GM18909 (cell line): ENCODE measurements at regions not wholly inside any gene's neighbourhood (a gene's known extent, or its start where the extent isn't known, plus 50 kb on each side); places are given as distances from the start of the nearest gene placed in this dataset.

Source experiments
- ATAC-seq: cut with Tn5 transposase; IDR thresholded peaks from one replicate; pipeline ENCODE4 v1.9.1; 2021; ENCODE audit warnings: mild to moderate bottlenecking; ENCODE audit not compliant: unreplicated experiment, poor library complexity

- no peak for ATAC-seq
These were observed 100.3 kb upstream of the C1orf87 start for GRCh38 chr1:60173729-60174505.

- ATAC-seq: no peak
These were observed 99.4 kb upstream of the C1orf87 start for GRCh38 chr1:60173006-60173405.

DNA sequence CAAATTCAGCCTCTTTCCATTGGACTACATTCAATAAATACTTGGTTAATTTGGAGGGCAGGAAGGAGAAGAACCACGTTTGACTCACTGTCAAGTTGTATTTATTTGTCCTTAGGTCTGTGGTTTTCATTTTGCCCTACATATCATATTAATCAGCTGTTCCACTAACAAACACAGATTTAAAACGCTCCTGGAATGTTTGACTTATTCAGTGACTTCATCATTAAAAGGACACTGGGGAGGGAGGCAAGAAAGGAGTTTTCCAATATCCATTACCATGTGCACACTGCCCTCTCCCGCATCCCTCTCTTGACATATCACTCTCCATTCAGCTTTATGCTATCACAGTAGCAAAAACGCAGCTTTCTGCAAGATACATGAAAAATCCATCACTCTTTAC lies 98.2 kb upstream of the C1orf87 start:
- no peak for ATAC-seq

- no peak for ATAC-seq
These were observed 97.1 kb upstream of the C1orf87 start for GRCh38 chr1:60170709-60171108.

- ATAC-seq: no peak
These were observed 95.6 kb upstream of the C1orf87 start for GRCh38 chr1:60169206-60169605.

- ATAC-seq: no peak
These were observed 89.4 kb upstream of the C1orf87 start for GRCh38 chr1:60162936-60163335.

GRCh38 chr1:60160141-60160540 lies 86.6 kb upstream of the C1orf87 start:
- ATAC-seq: no peak

GRCh38 chr1:60156371-60156770 lies 82.8 kb upstream of the C1orf87 start:
- ATAC-seq: no peak

DNA sequence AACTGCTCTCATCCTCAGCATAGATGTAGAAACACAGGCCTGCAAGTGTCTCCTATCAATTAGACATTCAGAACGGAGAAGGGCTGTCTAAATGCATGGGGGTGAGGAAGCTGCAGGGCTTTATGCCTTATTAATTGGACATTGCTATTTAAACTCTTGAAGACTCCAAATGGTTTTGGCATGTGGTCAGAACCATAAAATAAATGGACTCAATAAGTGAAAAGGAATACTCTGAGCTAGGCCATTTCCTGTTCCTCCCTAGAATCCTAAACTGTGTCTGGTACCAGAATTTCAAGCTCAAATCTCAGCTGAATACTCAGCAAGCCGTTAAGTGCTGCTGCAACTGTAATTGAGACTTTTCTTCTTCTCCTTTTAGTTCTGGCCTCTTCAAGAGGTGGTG lies 80.4 kb upstream of the C1orf87 start:
- no peak for ATAC-seq

- ATAC-seq: no peak
These were observed 79.3 kb upstream of the C1orf87 start for GRCh38 chr1:60152891-60153290.

- ATAC-seq: no peak
These were observed 77.7 kb upstream of the C1orf87 start for GRCh38 chr1:60151311-60151710.

- no peak for ATAC-seq
These were observed 75.7 kb upstream of the C1orf87 start for GRCh38 chr1:60149251-60149650.

GRCh38 chr1:60146884-60147283 lies 73.3 kb upstream of the C1orf87 start:
- no peak for ATAC-seq

- no peak for ATAC-seq
These were observed 72.2 kb upstream of the C1orf87 start for GRCh38 chr1:60145771-60146170.

DNA sequence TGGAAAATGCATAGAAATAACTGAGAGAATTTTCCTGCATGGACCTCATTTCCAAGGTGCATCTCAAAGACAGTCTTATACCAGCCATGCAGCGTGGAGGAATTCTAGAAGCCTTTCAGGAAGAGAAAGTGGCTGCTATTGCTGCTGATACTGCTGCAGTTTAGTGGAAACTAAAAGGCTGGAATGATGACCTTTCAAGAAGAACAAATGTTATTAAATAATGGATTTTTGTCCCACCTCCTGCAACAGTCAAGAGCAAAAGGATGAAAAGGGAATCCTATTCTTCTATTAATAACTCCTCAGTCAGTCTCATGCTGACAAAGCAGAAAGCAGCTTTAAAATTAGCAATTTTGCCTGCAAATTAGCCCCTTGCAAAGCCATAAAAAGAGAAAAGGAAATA lies 68.2 kb upstream of the C1orf87 start:
- ATAC-seq: no peak

DNA sequence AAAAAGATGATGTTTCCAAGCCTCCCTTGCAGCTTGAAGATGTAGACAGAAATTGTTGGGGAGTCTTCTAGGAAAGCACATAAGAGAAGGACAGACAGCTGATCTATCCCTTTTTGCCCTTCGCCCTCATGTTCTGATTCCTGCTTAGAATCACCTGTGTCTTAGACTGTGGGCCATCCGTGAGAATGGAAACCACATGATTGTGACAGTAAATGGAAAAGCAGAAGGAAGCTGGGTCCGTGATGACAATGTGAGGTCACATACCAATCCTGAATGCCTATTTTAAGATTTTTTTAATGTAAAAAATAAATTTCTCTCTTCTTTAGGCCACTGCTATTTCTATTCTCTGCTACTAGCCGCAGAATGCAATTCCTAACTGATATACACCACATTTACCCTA lies 67.7 kb upstream of the C1orf87 start:
- no peak for ATAC-seq

DNA sequence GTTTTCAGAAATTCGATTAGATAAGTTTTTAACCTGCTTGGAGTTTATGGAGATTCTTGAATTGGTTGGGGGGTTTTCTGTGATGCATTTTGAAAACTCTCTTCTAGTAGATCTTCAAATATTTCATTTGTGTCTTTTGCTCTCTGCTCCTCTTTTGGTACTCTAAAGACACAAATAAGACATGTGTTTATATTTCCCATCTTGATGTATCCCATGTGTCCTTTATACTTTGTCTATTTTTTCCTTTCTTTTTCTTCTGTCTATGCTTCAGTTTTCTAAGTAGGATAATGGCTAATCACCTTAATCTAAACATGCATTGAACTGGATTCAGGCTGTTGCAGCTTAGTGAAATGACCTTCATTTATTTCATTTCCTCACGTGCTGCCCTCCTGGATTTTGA lies 63.8 kb upstream of the C1orf87 start:
- no peak for ATAC-seq

- ATAC-seq: no peak
These were observed 62.8 kb upstream of the C1orf87 start for GRCh38 chr1:60136395-60136794.

- no peak for ATAC-seq
These were observed 61.1 kb upstream of the C1orf87 start for GRCh38 chr1:60134716-60135115.

GRCh38 chr1:60133848-60134247 lies 60.3 kb upstream of the C1orf87 start:
- no peak for ATAC-seq

- no peak for ATAC-seq
These were observed 59.6 kb upstream of the C1orf87 start for GRCh38 chr1:60133000-60133673.

DNA sequence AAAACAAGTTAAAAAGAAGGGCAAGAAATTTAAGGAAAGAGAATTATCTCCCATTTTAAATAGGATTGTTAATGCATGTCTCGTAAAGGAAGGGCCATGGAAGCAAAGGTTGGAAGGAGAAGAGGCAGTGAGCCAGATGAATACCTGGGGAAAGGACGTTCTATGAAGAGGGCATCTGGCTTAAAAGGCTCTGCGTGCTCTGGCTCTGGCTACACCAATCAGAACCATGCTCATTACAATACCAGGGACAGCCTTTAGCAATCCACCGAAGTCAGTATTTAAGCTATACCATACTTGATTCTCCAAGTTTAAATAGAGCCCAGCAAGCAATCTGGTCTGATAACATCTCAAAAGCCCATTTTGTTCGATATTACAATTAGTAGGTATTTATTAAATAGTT lies 58.5 kb upstream of the C1orf87 start:
- no peak for ATAC-seq
